Breast epithelium (tissue), 4 donors: ENCODE measurements at regions not wholly inside any gene's neighbourhood (a gene's known extent, or its start where the extent isn't known, plus 50 kb on each side); places are given as distances from the start of the nearest gene placed in this dataset.

Experiments
- DNase-seq, 2 donors: peaks; one replicate each; pipeline ENCODE4 v3.0.0-alpha.2; 2019; ENCODE audit warnings: low spot score in 2 of 2
- H3K27ac ChIP-seq, 2 donors: fragments of 200-600 bp; sonication (generic) in 1 of 2; one replicate each; pipeline ENCODE4 v1.5.1; 2016 to 2019; ENCODE audit warnings: mild to moderate bottlenecking in 1 of 2
- H3K27me3 ChIP-seq, 2 donors: fragments of 200-600 bp; sonication (generic) in 1 of 2; one replicate each; pipeline versions ENCODE4 v1.5.1 to v1.6.0; 2017 to 2019; ENCODE audit warnings: control low read depth in 1 of 2, mild to moderate bottlenecking in 1 of 2
- H3K36me3 ChIP-seq: fragments of 200-600 bp; one replicate; pipeline ENCODE4 v1.5.1; 2019
- H3K4me1 ChIP-seq, 2 donors: fragments of 200-600 bp; sonication (generic); one replicate each; pipeline ENCODE4 v1.5.1; 2016 to 2019; ENCODE audit warnings: control low read depth in 1 of 2
- H3K4me3 ChIP-seq, 3 donors: fragments of 200-600 bp; sonication (generic); 1 replicate in 2 of 3; 2 replicates in 1 of 3; pipeline ENCODE4 v1.5.1; 2016 to 2019; ENCODE audit warnings: mild to moderate bottlenecking in 3 of 3, moderate library complexity in 2 of 3
- H3K9me3 ChIP-seq, 2 donors: fragments of 200-600 bp; sonication (generic) in 1 of 2; one replicate each; pipeline ENCODE4 v1.5.1; 2016 to 2019; ENCODE audit warnings: control low read depth in 1 of 2
- CTCF ChIP-seq, 3 donors: fragments of 450-650 bp; IDR thresholded peaks; one replicate each; pipeline ENCODE4 v1.5.1; 2016 to 2017; ENCODE audit warnings: antibody characterized with exemption in 3 of 3, mild to moderate bottlenecking in 3 of 3, moderate library complexity in 3 of 3
- POLR2A ChIP-seq: fragments of 450-650 bp; IDR thresholded peaks from one replicate; pipeline ENCODE4 v1.6.1; 2016; ENCODE audit warnings: antibody characterized with exemption, mild to moderate bottlenecking, moderate library complexity
- POLR2AphosphoS5 ChIP-seq, 3 donors: sonication (generic); formaldehyde crosslinking; IDR thresholded peaks; one replicate each; pipeline ENCODE4 v1.6.1; 2017; ENCODE audit warnings: antibody characterized with exemption in 3 of 3
- intact Hi-C: fragments of 100-400 bp; cut with DNase I; formaldehyde crosslinking; loops from one replicate; pipeline ENCODE4 v1.15.1; 2023; ENCODE audit warnings: low total_unique reads

- no peaks in the 10 kb centered on the region for H3K36me3 ChIP-seq
- H3K9me3 ChIP-seq, result no peaks in the 10 kb centered on the region
- DNase-seq, result no peak
- no peaks in the 10 kb centered on the region for H3K4me1 ChIP-seq
- no peaks in the 10 kb centered on the region for H3K27me3 ChIP-seq
- no peak for TF ChIP-seq CTCF (IDR thresholded peaks at IDR 0.05)
- TF ChIP-seq POLR2A, result no peak
- no peak for TF ChIP-seq POLR2AphosphoS5 (IDR thresholded peaks at IDR 0.05)
- intact Hi-C loops, result no loop called here
- H3K4me3 ChIP-seq, result no peak overlapping the region
- H3K27ac ChIP-seq, result no peak overlapping the region
These were observed 205.4 kb upstream of the P2RY1 start for GRCh38 chr3:152629363-152630122.

GRCh38 chr3:152635389-152635788, 199.5 kb upstream of the P2RY1 start:
- no peak overlapping the region for H3K4me3 ChIP-seq
- H3K27me3 ChIP-seq, result no peaks in the 10 kb centered on the region
- no peaks in the 10 kb centered on the region for H3K36me3 ChIP-seq
- TF ChIP-seq POLR2AphosphoS5 (IDR thresholded peaks at IDR 0.05) (no peak), CTCF (IDR thresholded peaks at IDR 0.05) (no peak), POLR2A (no peak)
- no peaks in the 10 kb centered on the region for H3K9me3 ChIP-seq
- H3K27ac ChIP-seq, result no peak overlapping the region
- intact Hi-C loops, result no loop called here
- DNase-seq, result no peak
- H3K4me1 ChIP-seq, result no peaks in the 10 kb centered on the region

- H3K9me3 ChIP-seq, result no peaks in the 10 kb centered on the region
- H3K36me3 ChIP-seq, result no peaks in the 10 kb centered on the region
- H3K27ac ChIP-seq, result no peak overlapping the region
- TF ChIP-seq POLR2AphosphoS5 (IDR thresholded peaks at IDR 0.05), result no peak
- TF ChIP-seq POLR2A, result no peak
- no peak for TF ChIP-seq CTCF (IDR thresholded peaks at IDR 0.05)
- no peak for DNase-seq
- H3K27me3 ChIP-seq, result no peaks in the 10 kb centered on the region
- no peak overlapping the region for H3K4me3 ChIP-seq
- H3K4me1 ChIP-seq, result no peaks in the 10 kb centered on the region
- intact Hi-C loops, result no loop called here
These were observed 198.3 kb upstream of the P2RY1 start for GRCh38 chr3:152636651-152637050.

GRCh38 chr3:152638214-152638613, 196.7 kb upstream of the P2RY1 start:
- no peak for DNase-seq
- no peaks in the 10 kb centered on the region for H3K27me3 ChIP-seq
- H3K9me3 ChIP-seq, result no peaks in the 10 kb centered on the region
- peak overlapping the region in 1 of 2 donors; percentile 34 for H3K27ac ChIP-seq
- no peaks in the 10 kb centered on the region for H3K4me1 ChIP-seq
- no peaks in the 10 kb centered on the region for H3K36me3 ChIP-seq
- TF ChIP-seq POLR2AphosphoS5 (IDR thresholded peaks at IDR 0.05) (no peak), POLR2A (no peak), CTCF (IDR thresholded peaks at IDR 0.05) (no peak)
- intact Hi-C loops, result no loop called here
- no peak overlapping the region for H3K4me3 ChIP-seq

- Histone ChIP-seq H3K27ac (peak overlapping the region; percentile 10 to 34), H3K36me3 (no peaks in the 10 kb centered on the region), H3K4me1 (no peaks in the 10 kb centered on the region), H3K9me3 (no peaks in the 10 kb centered on the region), H3K27me3 (no peaks in the 10 kb centered on the region), H3K4me3 (no peak overlapping the region)
- TF ChIP-seq POLR2AphosphoS5 (IDR thresholded peaks at IDR 0.05) (peak in 1 of 3 donors; percentile 38), CTCF (IDR thresholded peaks at IDR 0.05) (no peak), POLR2A (no peak)
- intact Hi-C loops, result no loop called here
- DNase-seq, result peak in 1 of 2 donors; percentile 64
These were observed 196.1 kb upstream of the P2RY1 start for GRCh38 chr3:152638707-152639450.
